Mammary epithelial cell (primary cell): ENCODE measurements at regions not wholly inside any gene's neighbourhood (a gene's known extent, or its start where the extent isn't known, plus 50 kb on each side); places are given as distances from the start of the nearest gene placed in this dataset.

Experiments used
- EZH2 ChIP-seq: IDR thresholded peaks from 2 replicates; pipeline ENCODE4 v1.6.1; 2012; ENCODE audit warnings: low read length, inconsistent platforms, borderline replicate concordance
- TF ChIP-seq, protein P1 (sequence below), 2 donors: IDR thresholded peaks in 1 of 2; conservative IDR thresholded peaks in 1 of 2; 2 replicates each; pipeline ENCODE4 v1.5.1; 2011 to 2012; ENCODE audit warnings: inconsistent platforms in 2 of 2, low read length in 2 of 2, mild to moderate bottlenecking in 2 of 2, control low read depth in 1 of 2, low read depth in 1 of 2; ENCODE audit not compliant: insufficient read depth in 1 of 2; ENCODE audit errors: extremely low read depth in 1 of 2

DNA sequence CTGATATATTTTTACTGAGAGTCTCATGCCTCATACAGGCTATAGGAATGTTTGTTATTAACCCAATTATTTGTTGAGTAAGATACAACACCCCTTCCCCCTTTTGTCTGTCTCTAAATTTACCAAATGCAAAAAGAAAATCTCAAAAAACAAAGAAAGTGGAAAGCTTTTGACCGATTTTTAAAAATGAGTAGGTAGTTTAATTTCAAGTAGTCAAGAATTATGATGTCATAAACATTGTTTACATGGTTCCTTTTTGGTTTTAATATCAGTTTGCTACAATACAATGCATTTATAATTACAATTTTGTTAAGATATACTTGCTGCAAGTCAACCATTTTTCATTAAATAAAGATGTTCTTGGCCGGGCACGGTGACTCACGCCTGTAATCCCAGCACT lies 84.7 kb upstream of the HMGA2 start:
- TF ChIP-seq, protein P1, sequence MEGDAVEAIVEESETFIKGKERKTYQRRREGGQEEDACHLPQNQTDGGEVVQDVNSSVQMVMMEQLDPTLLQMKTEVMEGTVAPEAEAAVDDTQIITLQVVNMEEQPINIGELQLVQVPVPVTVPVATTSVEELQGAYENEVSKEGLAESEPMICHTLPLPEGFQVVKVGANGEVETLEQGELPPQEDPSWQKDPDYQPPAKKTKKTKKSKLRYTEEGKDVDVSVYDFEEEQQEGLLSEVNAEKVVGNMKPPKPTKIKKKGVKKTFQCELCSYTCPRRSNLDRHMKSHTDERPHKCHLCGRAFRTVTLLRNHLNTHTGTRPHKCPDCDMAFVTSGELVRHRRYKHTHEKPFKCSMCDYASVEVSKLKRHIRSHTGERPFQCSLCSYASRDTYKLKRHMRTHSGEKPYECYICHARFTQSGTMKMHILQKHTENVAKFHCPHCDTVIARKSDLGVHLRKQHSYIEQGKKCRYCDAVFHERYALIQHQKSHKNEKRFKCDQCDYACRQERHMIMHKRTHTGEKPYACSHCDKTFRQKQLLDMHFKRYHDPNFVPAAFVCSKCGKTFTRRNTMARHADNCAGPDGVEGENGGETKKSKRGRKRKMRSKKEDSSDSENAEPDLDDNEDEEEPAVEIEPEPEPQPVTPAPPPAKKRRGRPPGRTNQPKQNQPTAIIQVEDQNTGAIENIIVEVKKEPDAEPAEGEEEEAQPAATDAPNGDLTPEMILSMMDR (conservative IDR thresholded peaks at IDR 0.05 in 1 of 2, IDR thresholded peaks at IDR 0.05 in 1 of 2; ENCODE audit: extremely low read depth in 1 of 2, insufficient read depth in 1 of 2, low read depth in 1 of 2, low read length in 2 of 2): no peak
- no peak for TF ChIP-seq EZH2
